Stimulated activated CD8-positive, alpha-beta memory T cell treated with anti-CD3 and anti-CD28 coated beads, Interleukin-15, amount 100 ng/mL, for 1 hour (primary cell): ENCODE measurements at regions not wholly inside any gene's neighbourhood (a gene's known extent, or its start where the extent isn't known, plus 50 kb on each side); places are given as distances from the start of the nearest gene placed in this dataset.

Experiments
- DNase-seq: peaks from one replicate; pipeline ENCODE4 v3.0.0-alpha.2; 2020; ENCODE audit warnings: low read depth

- no peak for DNase-seq
Observed at GRCh38 chr6:79775222-79775621, 144.1 kb downstream of the SH3BGRL2 start.

GRCh38 chr6:79764747-79765146 is 133.6 kb downstream of the SH3BGRL2 start:
- no peak for DNase-seq

GRCh38 chr6:79763301-79763700 is 132.2 kb downstream of the SH3BGRL2 start:
- DNase-seq = no peak

- no peak for DNase-seq
Observed at GRCh38 chr6:79762370-79762769, 131.2 kb downstream of the SH3BGRL2 start.

- DNase-seq = no peak
Observed at GRCh38 chr6:79756496-79756895, 125.4 kb downstream of the SH3BGRL2 start.

- DNase-seq = no peak
Observed at GRCh38 chr6:79755967-79756366, 124.8 kb downstream of the SH3BGRL2 start.
